Natural killer cell (primary cell): ENCODE measurements at regions not wholly inside any gene's neighbourhood (a gene's known extent, or its start where the extent isn't known, plus 50 kb on each side); places are given as distances from the start of the nearest gene placed in this dataset.
"Not testable (repeated sequence)": the region's sequence is repeated elsewhere in the genome, so short reads cannot be mapped to it uniquely, and the experiment has no call there.

Source experiments
- ATAC-seq, 3 donors: fragments of 150-1000 bp in 2 of 3; fragments of 200-7000 bp in 1 of 3; cut with Tn5 transposase; 1 replicate in 1 of 3; 2 replicates in 2 of 3; pipeline ENCODE4 v1.10.0; 2021; ENCODE audit warnings: mild to moderate bottlenecking in 2 of 3, moderate library complexity in 2 of 3
- DNase-seq, 2 donors: peaks; one replicate each; pipeline versions ENCODE4 v3.0.0 to v3.0.0-alpha.2; 2013 to 2021; ENCODE audit warnings: mixed read lengths in 1 of 2
- H3K27ac ChIP-seq: one replicate; pipeline ENCODE4 v1.5.1; 2013; ENCODE audit warnings: mild to moderate bottlenecking, low read length
- H3K27me3 ChIP-seq: one replicate; pipeline ENCODE4 v1.6.1; 2013; ENCODE audit warnings: low read length; ENCODE audit not compliant: control insufficient read depth, insufficient read depth
- H3K36me3 ChIP-seq: one replicate; pipeline ENCODE4 v1.6.1; 2013; ENCODE audit warnings: low read length; ENCODE audit not compliant: control insufficient read depth, insufficient read depth
- H3K4me1 ChIP-seq: one replicate; pipeline ENCODE4 v1.6.1; 2013; ENCODE audit warnings: low read length; ENCODE audit not compliant: control insufficient read depth, insufficient read depth
- H3K4me3 ChIP-seq: one replicate; pipeline ENCODE4 v1.5.1; 2013; ENCODE audit warnings: low read length
- H3K9me3 ChIP-seq: one replicate; pipeline ENCODE4 v1.6.1; 2013; ENCODE audit warnings: low read length; ENCODE audit not compliant: control insufficient read depth, insufficient read depth
- H3K27ac Mint-ChIP-seq, 2 donors: one replicate each; pipeline ENCODE4 v1.8.0; 2022; ENCODE audit warnings: mild to moderate bottlenecking in 2 of 2, mixed read lengths in 2 of 2, moderate library complexity in 1 of 2
- H3K27me3 Mint-ChIP-seq, 2 donors: one replicate each; pipeline ENCODE4 v1.8.0; 2022; ENCODE audit warnings: low read depth in 2 of 2, mixed read lengths in 2 of 2
- H3K36me3 Mint-ChIP-seq: one replicate; pipeline ENCODE4 v1.8.0; 2022; ENCODE audit warnings: mixed read lengths
- H3K4me1 Mint-ChIP-seq, 2 donors: one replicate each; pipeline ENCODE4 v1.8.0; 2022; ENCODE audit warnings: mixed read lengths in 2 of 2
- H3K4me3 Mint-ChIP-seq: one replicate; pipeline ENCODE4 v1.8.0; 2022; ENCODE audit warnings: mild to moderate bottlenecking, moderate library complexity, mixed read lengths
- H3K9me3 Mint-ChIP-seq, 2 donors: one replicate each; pipeline ENCODE4 v1.8.0; 2022; ENCODE audit warnings: mixed read lengths in 2 of 2
- CTCF ChIP-seq: fragments of 200-600 bp; IDR thresholded peaks from one replicate; pipeline ENCODE4 v1.8.0; 2022; ENCODE audit warnings: antibody characterized with exemption
- WGBS: methylation state at CpG from one replicate; pipeline ENCODE4 v1.1.7; 2013; ENCODE audit warnings: missing lambda C conversion rate; ENCODE audit not compliant: insufficient coverage; 5-methylcytosine and 5-hydroxymethylcytosine counted together
- intact Hi-C: fragments of 100-400 bp; cut with micrococcal nuclease; formaldehyde crosslinking; loops from one replicate; pipeline ENCODE4 v1.14.2; 2022

GRCh38 chr18:14978962-14979535, 231.1 kb downstream of the ANKRD30B start:
- Mint-ChIP-seq H3K9me3 (peaks cover 0 to 3% of the 10 kb centered on the region in 2 donors), H3K4me3 (no peak overlapping the region), H3K27ac (no peak overlapping the region), H3K36me3 (no peaks in the 10 kb centered on the region), H3K4me1 (no peaks in the 10 kb centered on the region), H3K27me3 (no peaks in the 10 kb centered on the region)
- H3K4me1 ChIP-seq: no peaks in the 10 kb centered on the region
- DNase-seq: peak in 1 of 2 donors; percentile 14
- H3K4me3 ChIP-seq: no peak overlapping the region
- intact Hi-C loops: no loop called here
- no peaks in the 10 kb centered on the region for H3K27me3 ChIP-seq
- H3K27ac ChIP-seq: no peak overlapping the region
- TF ChIP-seq CTCF: no peak
- 28% methylated on average over 8 of the region's 8 CpGs for WGBS
- H3K36me3 ChIP-seq: no peaks in the 10 kb centered on the region
- no peaks in the 10 kb centered on the region for H3K9me3 ChIP-seq
- ATAC-seq: no peak

GRCh38 chr18:14979875-14980274, 231.9 kb downstream of the ANKRD30B start:
- intact Hi-C loops: no loop called here
- WGBS: 60% methylated on average over 2 of the region's 3 CpGs
- H3K9me3 ChIP-seq: no peaks in the 10 kb centered on the region

GRCh38 chr18:14984531-14984930, 236.6 kb downstream of the ANKRD30B start:
- H3K9me3 ChIP-seq, H3K9me3 Mint-ChIP-seq, H3K36me3 ChIP-seq, intact Hi-C loops, H3K4me3 ChIP-seq, H3K27ac Mint-ChIP-seq, ATAC-seq, H3K4me1 ChIP-seq, H3K4me1 Mint-ChIP-seq, H3K4me3 Mint-ChIP-seq, H3K36me3 Mint-ChIP-seq, H3K27me3 ChIP-seq, H3K27me3 Mint-ChIP-seq, H3K27ac ChIP-seq, DNase-seq: not testable (repeated sequence)
- WGBS: 54% methylated on average over 2 of the region's 2 CpGs

More at GRCh38 chr18:14979875-14980274, 231.9 kb downstream of the ANKRD30B start:
- no peaks in the 10 kb centered on the region for H3K27me3 Mint-ChIP-seq
- H3K4me3 ChIP-seq: no peak overlapping the region
- H3K4me3 Mint-ChIP-seq: no peak overlapping the region
- H3K9me3 Mint-ChIP-seq: peaks cover 0 to 3% of the 10 kb centered on the region in 2 donors
- ATAC-seq: no peak
- H3K27ac Mint-ChIP-seq: no peak overlapping the region
- no peaks in the 10 kb centered on the region for H3K4me1 Mint-ChIP-seq
- H3K4me1 ChIP-seq: no peaks in the 10 kb centered on the region
- no peak for DNase-seq
- H3K36me3 ChIP-seq: no peaks in the 10 kb centered on the region
- no peaks in the 10 kb centered on the region for H3K36me3 Mint-ChIP-seq
- no peak overlapping the region for H3K27ac ChIP-seq
- no peak for TF ChIP-seq CTCF
- H3K27me3 ChIP-seq: no peaks in the 10 kb centered on the region

GRCh38 chr18:14985291-14986013, 237.5 kb downstream of the ANKRD30B start:
- H3K4me1 ChIP-seq, H3K36me3 ChIP-seq, H3K27me3 ChIP-seq, H3K27ac ChIP-seq, intact Hi-C loops, H3K9me3 Mint-ChIP-seq, H3K4me3 Mint-ChIP-seq, H3K9me3 ChIP-seq, H3K27ac Mint-ChIP-seq, H3K27me3 Mint-ChIP-seq, H3K36me3 Mint-ChIP-seq, ATAC-seq, H3K4me3 ChIP-seq, H3K4me1 Mint-ChIP-seq, DNase-seq: not testable (repeated sequence)
- 88% methylated on average over 20 of the region's 20 CpGs for WGBS

- H3K36me3 ChIP-seq, H3K36me3 Mint-ChIP-seq, H3K9me3 Mint-ChIP-seq, intact Hi-C loops, H3K27ac Mint-ChIP-seq, H3K4me3 Mint-ChIP-seq, DNase-seq, H3K27me3 Mint-ChIP-seq, ATAC-seq, H3K4me1 ChIP-seq, H3K4me3 ChIP-seq, H3K4me1 Mint-ChIP-seq, H3K9me3 ChIP-seq, H3K27ac ChIP-seq, H3K27me3 ChIP-seq: not testable (repeated sequence)
- WGBS: 78% methylated on average over 3 of the region's 3 CpGs
Observed at GRCh38 chr18:14987377-14987776, 239.4 kb downstream of the ANKRD30B start.

- H3K4me3 ChIP-seq, H3K27me3 Mint-ChIP-seq, H3K27me3 ChIP-seq, DNase-seq, ATAC-seq, H3K9me3 ChIP-seq, H3K4me1 ChIP-seq, H3K27ac ChIP-seq, H3K36me3 Mint-ChIP-seq, H3K36me3 ChIP-seq, H3K4me3 Mint-ChIP-seq, H3K4me1 Mint-ChIP-seq, H3K9me3 Mint-ChIP-seq, H3K27ac Mint-ChIP-seq, intact Hi-C loops: not testable (repeated sequence)
- WGBS: 77% methylated on average over 6 of the region's 8 CpGs
Observed at GRCh38 chr18:14987960-14988710, 240.2 kb downstream of the ANKRD30B start.
